H1 (cell line): ENCODE measurements at regions not wholly inside any gene's neighbourhood (a gene's known extent, or its start where the extent isn't known, plus 50 kb on each side); places are given as distances from the start of the nearest gene placed in this dataset.
A peak's percentile ranks its signal among the peaks of the same experiment; 100 is the strongest.

Experiments used
- CTCF ChIA-PET: fragments of 300-600 bp; sonication (Branson Sonifier 250); formaldehyde crosslinking; loops from one replicate; lab custom pipeline; 2021; ENCODE audit not compliant: partially characterized antibody; lab: Charles Lee
- POLR2A ChIA-PET: fragments of 300-600 bp; sonication (Branson Sonifier 250); formaldehyde crosslinking; loops from one replicate; lab custom pipeline; 2021; ENCODE audit warnings: inconsistent platforms; ENCODE audit not compliant: partially characterized antibody; lab: Charles Lee
- DNase-seq, 2 experiments: peaks; one replicate each; pipeline versions ENCODE4 v3.0.0 to v3.0.0-alpha.2; 2010 to 2022; ENCODE audit warnings: low spot score in 2 of 2, low read depth in 1 of 2, mixed read lengths in 1 of 2
- FAIRE-seq: peaks from 2 replicates; lab custom pipeline; 2011; peaks lifted over from hg19 to GRCh38; lab: Jason Lieb, UNC
- H2AFZ ChIP-seq: 2 replicates; pipeline ENCODE4 v1.8.1; 2012; ENCODE audit warnings: low read length, inconsistent platforms
- H2AK5ac ChIP-seq: 2 replicates; pipeline ENCODE4 v1.6.1; 2013; ENCODE audit warnings: low read depth, low read length
- H2BK120ac ChIP-seq: replicated peaks from 2 replicates; pipeline ENCODE3; 2013; ENCODE audit warnings: low read depth, low read length, inconsistent platforms
- H2BK12ac ChIP-seq: 2 replicates; pipeline ENCODE4 v1.6.1; 2013; ENCODE audit warnings: low read depth, low read length
- H2BK15ac ChIP-seq: 2 replicates; pipeline ENCODE4 v1.6.1; 2013; ENCODE audit warnings: low read length
- H2BK20ac ChIP-seq: 2 replicates; pipeline ENCODE4 v1.6.1; 2013; ENCODE audit warnings: low read length
- H2BK5ac ChIP-seq: 2 replicates; pipeline ENCODE4 v1.6.1; 2013; ENCODE audit warnings: low read depth, low read length
- H3K14ac ChIP-seq: 2 replicates; pipeline ENCODE4 v1.6.1; 2013; ENCODE audit warnings: inconsistent platforms; ENCODE audit not compliant: insufficient read length
- H3K18ac ChIP-seq: 2 replicates; pipeline ENCODE4 v1.6.1; 2013; ENCODE audit warnings: low read length; ENCODE audit errors: extremely low read depth
- H3K23ac ChIP-seq: 2 replicates; pipeline ENCODE4 v1.6.1; 2013; ENCODE audit warnings: inconsistent platforms; ENCODE audit not compliant: insufficient read length
- H3K23me2 ChIP-seq: 2 replicates; pipeline ENCODE4 v1.6.1; 2013; ENCODE audit warnings: low read depth, low read length
- H3K27ac ChIP-seq: 2 replicates; pipeline ENCODE4 v1.6.1; 2011; ENCODE audit warnings: low read depth, low read length, inconsistent platforms
- H3K27me3 ChIP-seq, 4 experiments: replicated peaks in 1 of 4; 1 replicate in 1 of 4; 2 replicates in 3 of 4; pipeline versions ENCODE4 v1.6.1 to v1.8.1; 2011 to 2013; ENCODE audit warnings: low read length in 3 of 4, mild to moderate bottlenecking in 3 of 4, inconsistent platforms in 2 of 4, mixed read lengths in 2 of 4, moderate library complexity in 1 of 4; ENCODE audit not compliant: control insufficient read depth in 3 of 4, insufficient read depth in 3 of 4; ENCODE audit errors: extremely low read depth in 1 of 4
- H3K36me3 ChIP-seq, 4 experiments: 2 replicates each; pipeline versions ENCODE4 v1.6.1 to v1.8.1; 2011 to 2013; ENCODE audit warnings: mild to moderate bottlenecking in 4 of 4, low read length in 3 of 4, moderate library complexity in 2 of 4, control low read depth in 1 of 4, inconsistent platforms in 1 of 4; ENCODE audit not compliant: insufficient read depth in 4 of 4, control insufficient read depth in 2 of 4
- H3K4ac ChIP-seq: replicated peaks from 2 replicates; pipeline ENCODE3; 2013; ENCODE audit warnings: low read length, low read depth, mixed read lengths, inconsistent platforms; ENCODE audit not compliant: insufficient read length
- H3K4me1 ChIP-seq, 4 experiments: replicated peaks in 1 of 4; 1 replicate in 1 of 4; 2 replicates in 3 of 4; pipeline versions ENCODE4 v1.6.1 to v1.8.1; 2011 to 2013; ENCODE audit warnings: low read length in 3 of 4, inconsistent platforms in 2 of 4, mixed read lengths in 1 of 4; ENCODE audit not compliant: insufficient read depth in 4 of 4, control insufficient read depth in 3 of 4
- H3K4me2 ChIP-seq, 2 experiments: 2 replicates each; pipeline versions ENCODE4 v1.6.1 to v1.8.1; 2011 to 2013; ENCODE audit warnings: low read depth in 2 of 2, low read length in 2 of 2, control low read depth in 1 of 2, inconsistent platforms in 1 of 2, mild to moderate bottlenecking in 1 of 2; ENCODE audit not compliant: insufficient read depth in 1 of 2
- H3K4me3 ChIP-seq, 4 experiments: fragments of 200-600, 300-600 bp in 1 of 4; sonication (generic), shearing (Covaris generic), sonication (Bioruptor Twin) in 1 of 4; 2 replicates each; pipeline versions ENCODE4 v1.5.1 to v1.8.1; 2011 to 2016; ENCODE audit warnings: low read length in 4 of 4, low read depth in 3 of 4, control low read depth in 2 of 4, inconsistent platforms in 2 of 4, mild to moderate bottlenecking in 2 of 4, mixed read lengths in 1 of 4, moderate library complexity in 1 of 4; ENCODE audit not compliant: insufficient read depth in 2 of 4; ENCODE audit errors: extremely low read depth in 1 of 4
- H3K56ac ChIP-seq: replicated peaks from 2 replicates; pipeline ENCODE3; 2013; ENCODE audit warnings: low read depth, mild to moderate bottlenecking, mixed read lengths, low read length, inconsistent platforms; ENCODE audit not compliant: insufficient read length
- H3K79me1 ChIP-seq: 2 replicates; pipeline ENCODE4 v1.6.1; 2013; ENCODE audit warnings: low read depth, low read length, control low read depth
- H3K79me2 ChIP-seq, 2 experiments: 2 replicates each; pipeline versions ENCODE4 v1.6.1 to v1.8.1; 2012 to 2013; ENCODE audit warnings: low read length in 2 of 2, mild to moderate bottlenecking in 2 of 2, inconsistent platforms in 1 of 2; ENCODE audit not compliant: insufficient read depth in 2 of 2, control insufficient read depth in 1 of 2
- H3K9ac ChIP-seq, 4 experiments: replicated peaks in 1 of 4; 1 replicate in 1 of 4; 2 replicates in 3 of 4; pipeline versions ENCODE4 v1.6.1 to v1.8.1; 2011 to 2013; ENCODE audit warnings: low read depth in 3 of 4, low read length in 3 of 4, control low read depth in 2 of 4, mild to moderate bottlenecking in 2 of 4, moderate library complexity in 2 of 4, inconsistent platforms in 1 of 4; ENCODE audit errors: extremely low read depth in 1 of 4
- H3K9me3 ChIP-seq, 2 experiments: 2 replicates each; pipeline versions ENCODE4 v1.6.1 to v1.8.1; 2012 to 2013; ENCODE audit warnings: mild to moderate bottlenecking in 2 of 2, moderate library complexity in 2 of 2, control low read depth in 1 of 2, inconsistent platforms in 1 of 2, low read depth in 1 of 2, low read length in 1 of 2, mixed read lengths in 1 of 2; ENCODE audit not compliant: insufficient read depth in 2 of 2
- H4K20me1 ChIP-seq, 2 experiments: replicated peaks in 1 of 2; 2 replicates each; pipeline versions ENCODE3 to v1.8.1; 2011 to 2013; ENCODE audit warnings: inconsistent platforms in 2 of 2, low read length in 2 of 2, mild to moderate bottlenecking in 1 of 2; ENCODE audit not compliant: insufficient read depth in 2 of 2, control insufficient read depth in 1 of 2
- H4K5ac ChIP-seq: 2 replicates; pipeline ENCODE4 v1.6.1; 2013; ENCODE audit warnings: low read length, low read depth, mixed read lengths, inconsistent platforms; ENCODE audit not compliant: insufficient read length
- H4K8ac ChIP-seq: 2 replicates; pipeline ENCODE4 v1.8.0; 2013; ENCODE audit warnings: mild to moderate bottlenecking, moderate library complexity, low read length, inconsistent platforms; ENCODE audit not compliant: insufficient read depth; ENCODE audit errors: extremely low read depth
- H4K91ac ChIP-seq: replicated peaks from 2 replicates; pipeline ENCODE3; 2013; ENCODE audit warnings: low read length, mixed read lengths, inconsistent platforms; ENCODE audit not compliant: insufficient read length
- CBX5 ChIP-seq: fragments of 300-800, 300-1000 bp; sonication (generic); IDR thresholded peaks from 2 replicates; pipeline ENCODE4 v1.7.1; 2016; ENCODE audit warnings: antibody characterized with exemption, low read length, low read depth
- NRF1 ChIP-seq: IDR thresholded peaks from 2 replicates; pipeline ENCODE4 v1.6.1; 2011; ENCODE audit warnings: mild to moderate bottlenecking, low read depth, low read length, improper control_type of control experiment
- SP1 ChIP-seq: IDR thresholded peaks from 2 replicates; pipeline ENCODE4 v1.6.1; 2011; ENCODE audit warnings: low read depth, low read length
- YY1 ChIP-seq: IDR thresholded peaks from 2 replicates; pipeline ENCODE4 v1.6.1; 2011; ENCODE audit warnings: low read depth, mild to moderate bottlenecking, low read length
- WGBS, 2 experiments: shearing (Covaris generic) in 1 of 2; methylation state at CpG; one replicate each; pipeline versions ENCODE4 v1.1.6 to v1.1.7; 2013 to 2015; ENCODE audit warnings: low lambda C conversion rate in 2 of 2, mixed read lengths in 2 of 2, inconsistent platforms in 1 of 2, low coverage in 1 of 2, missing lambda C conversion rate in 1 of 2; ENCODE audit not compliant: insufficient replicate concordance in 2 of 2, insufficient coverage in 1 of 2, insufficient read length in 1 of 2; ENCODE audit errors: extremely low coverage in 1 of 2, missing lambda C conversion rate in 1 of 2; 5-methylcytosine and 5-hydroxymethylcytosine counted together

DNA sequence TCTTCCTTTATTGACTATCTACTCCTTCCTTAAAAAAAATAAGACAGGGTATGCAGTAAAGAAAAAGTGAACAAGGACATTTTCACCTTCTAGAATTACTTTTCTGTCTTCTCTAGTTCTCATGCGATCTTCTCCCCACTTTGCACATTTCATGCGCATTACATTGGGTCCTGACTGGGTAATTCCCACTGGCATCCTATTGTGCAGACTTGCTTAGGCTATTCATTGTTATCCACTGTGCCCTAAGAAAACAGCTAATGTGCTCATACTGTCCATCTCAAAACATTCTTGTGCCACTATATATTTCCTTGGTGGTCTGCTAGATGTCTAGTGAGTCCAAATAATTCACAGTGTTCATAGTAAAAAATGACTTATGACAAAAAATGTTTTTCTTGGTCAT is 447.4 kb upstream of the ROBO1 start:
- Histone ChIP-seq H2BK5ac (no peak overlapping the region), H3K18ac (no peak overlapping the region; the same call in 1 of the 2 replicates), H3K4me1 (peaks cover 0 to 4% (median under 1%) of the 10 kb centered on the region in 4 experiments; a peak in 3 of 7 replicates), H3K79me1 (no peaks in the 10 kb centered on the region), H4K91ac (no peak overlapping the region), H2BK15ac (no peak overlapping the region), H3K4me3 (peak overlapping the region in 1 of 4 experiments; percentile 13; a peak in 1 of 8 replicates), H2BK12ac (no peak overlapping the region), H3K9ac (no peak overlapping the region), H3K56ac (no peak overlapping the region), H2BK120ac (no peak overlapping the region), H3K23ac (no peak overlapping the region), H3K4me2 (peak overlapping the region in 1 of 2 experiments; percentile 16; a peak in 1 of 4 replicates), H3K23me2 (no peaks in the 10 kb centered on the region), H2AFZ (no peak overlapping the region), H2AK5ac (no peak overlapping the region), H4K8ac (no peak overlapping the region), H3K14ac (no peak overlapping the region), H3K36me3 (no peaks in the 10 kb centered on the region), H3K9me3 (no peaks in the 10 kb centered on the region), H2BK20ac (no peak overlapping the region), H3K4ac (no peak overlapping the region), H3K27me3 (no peaks in the 10 kb centered on the region), H3K79me2 (no peaks in the 10 kb centered on the region), H3K27ac (no peak overlapping the region), H4K5ac (no peak overlapping the region), H4K20me1 (no peaks in the 10 kb centered on the region)
- 38% methylated on average over 2 of the region's 2 CpGs; no CpG with 5 or more reads in 1 of the 2 experiments for WGBS, 2 experiments
- peak; percentile 39 for FAIRE-seq
- ChIA-PET POLR2A (no interaction called here), CTCF (no interaction called here)
- peak in 1 of 2 experiments; percentile 15 for DNase-seq
- no peak for TF ChIP-seq YY1
- no peak for TF ChIP-seq NRF1
- TF ChIP-seq SP1, result no peak
- no peak for TF ChIP-seq CBX5
